ENCODE measurements at regions not wholly inside any gene's neighbourhood (a gene's known extent, or its start where the extent isn't known, plus 50 kb on each side); places are given as distances from the start of the nearest gene placed in this dataset.

DNA sequence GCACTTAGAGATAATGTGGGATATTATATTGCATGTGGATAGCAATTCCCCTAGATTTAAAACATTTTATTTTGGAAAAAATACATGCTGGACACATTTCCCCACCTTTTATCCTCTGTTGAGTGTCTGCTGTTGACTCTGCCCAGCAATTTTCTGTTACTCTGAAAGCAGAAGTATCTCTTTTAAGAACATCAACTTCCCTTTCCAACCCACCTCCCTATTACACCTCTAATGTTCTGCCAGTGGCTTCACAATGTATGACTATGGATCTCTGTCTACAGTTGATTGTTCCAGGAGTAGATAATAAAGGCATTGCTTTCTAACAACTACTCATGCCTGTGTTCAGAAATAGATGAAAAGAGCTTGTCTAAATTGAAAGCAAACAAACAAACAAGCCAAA is 754.8 kb upstream of the SLITRK6 start:
- no peak for ATAC-seq
- no peak for DNase-seq (ENCODE audit: low spot score)
- TF ChIP-seq, protein P1, sequence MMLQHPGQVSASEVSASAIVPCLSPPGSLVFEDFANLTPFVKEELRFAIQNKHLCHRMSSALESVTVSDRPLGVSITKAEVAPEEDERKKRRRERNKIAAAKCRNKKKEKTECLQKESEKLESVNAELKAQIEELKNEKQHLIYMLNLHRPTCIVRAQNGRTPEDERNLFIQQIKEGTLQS (CRISPR knock-in tag; conservative IDR thresholded peaks at IDR 0.05): no peak
- TF ChIP-seq, protein P2, sequence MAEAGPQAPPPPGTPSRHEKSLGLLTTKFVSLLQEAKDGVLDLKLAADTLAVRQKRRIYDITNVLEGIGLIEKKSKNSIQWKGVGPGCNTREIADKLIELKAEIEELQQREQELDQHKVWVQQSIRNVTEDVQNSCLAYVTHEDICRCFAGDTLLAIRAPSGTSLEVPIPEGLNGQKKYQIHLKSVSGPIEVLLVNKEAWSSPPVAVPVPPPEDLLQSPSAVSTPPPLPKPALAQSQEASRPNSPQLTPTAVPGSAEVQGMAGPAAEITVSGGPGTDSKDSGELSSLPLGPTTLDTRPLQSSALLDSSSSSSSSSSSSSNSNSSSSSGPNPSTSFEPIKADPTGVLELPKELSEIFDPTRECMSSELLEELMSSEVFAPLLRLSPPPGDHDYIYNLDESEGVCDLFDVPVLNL (CRISPR knock-in tag; IDR thresholded peaks at IDR 0.05; ENCODE audit: borderline replicate concordance, low read depth): no peak
- TF ChIP-seq ZNF317 (CRISPR knock-in tag; IDR thresholded peaks at IDR 0.05; ENCODE audit: borderline replicate concordance, low read depth) (no peak), ZNF138 (CRISPR knock-in tag; conservative IDR thresholded peaks at IDR 0.05) (no peak)
- TF ChIP-seq, protein P3, sequence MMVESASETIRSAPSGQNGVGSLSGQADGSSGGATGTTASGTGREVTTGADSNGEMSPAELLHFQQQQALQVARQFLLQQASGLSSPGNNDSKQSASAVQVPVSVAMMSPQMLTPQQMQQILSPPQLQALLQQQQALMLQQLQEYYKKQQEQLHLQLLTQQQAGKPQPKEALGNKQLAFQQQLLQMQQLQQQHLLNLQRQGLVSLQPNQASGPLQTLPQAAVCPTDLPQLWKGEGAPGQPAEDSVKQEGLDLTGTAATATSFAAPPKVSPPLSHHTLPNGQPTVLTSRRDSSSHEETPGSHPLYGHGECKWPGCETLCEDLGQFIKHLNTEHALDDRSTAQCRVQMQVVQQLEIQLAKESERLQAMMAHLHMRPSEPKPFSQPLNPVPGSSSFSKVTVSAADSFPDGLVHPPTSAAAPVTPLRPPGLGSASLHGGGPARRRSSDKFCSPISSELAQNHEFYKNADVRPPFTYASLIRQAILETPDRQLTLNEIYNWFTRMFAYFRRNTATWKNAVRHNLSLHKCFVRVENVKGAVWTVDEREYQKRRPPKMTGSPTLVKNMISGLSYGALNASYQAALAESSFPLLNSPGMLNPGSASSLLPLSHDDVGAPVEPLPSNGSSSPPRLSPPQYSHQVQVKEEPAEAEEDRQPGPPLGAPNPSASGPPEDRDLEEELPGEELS (CRISPR knock-in tag; IDR thresholded peaks at IDR 0.05): no peak
- CTCF ChIA-PET: interaction anchor here (0.7 kb wide), 1 partner anchor 537 kb away, joined by 3 read pairs; no protein-coding TSS in a partner anchor
- Mint-ChIP-seq H3K36me3 (0 out of 2 replicates have a peak, but pooled peaks cover 3% of the 10 kb centered on the region), H3K9me3 (peaks cover 19% of the 10 kb centered on the region), H3K4me1 (peaks cover 3% of the 10 kb centered on the region; the same call in 1 of the 2 replicates), H3K27me3 (ENCODE audit: low read depth) (no peaks in the 10 kb centered on the region), H3K27ac (no peak overlapping the region), H3K4me3 (no peak overlapping the region)
- POLR2A ChIA-PET: no interaction called here

DNA sequence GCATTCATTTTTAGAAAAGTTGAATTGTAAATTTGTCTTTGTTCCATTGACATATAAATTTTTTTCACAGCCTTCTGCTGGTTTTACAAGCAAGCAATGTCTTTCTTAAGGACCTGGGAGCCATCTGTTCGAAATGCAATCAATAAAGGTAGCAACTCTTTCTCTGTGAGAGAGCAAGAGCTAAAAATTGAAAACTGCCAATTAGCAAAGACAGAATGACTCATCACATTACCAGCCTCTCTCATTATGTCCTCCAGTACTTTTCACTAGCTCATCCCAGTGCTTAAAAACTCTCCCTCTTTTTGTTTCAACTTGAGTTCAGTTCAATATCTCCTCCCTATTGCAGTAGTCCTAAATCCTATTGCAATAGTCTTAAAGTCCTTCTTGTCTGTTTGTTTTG is 760.7 kb upstream of the SLITRK6 start:
- Mint-ChIP-seq H3K27ac (peak overlapping the region; percentile 50; the same call in 1 of the 2 replicates), H3K27me3 (ENCODE audit: low read depth) (no peaks in the 10 kb centered on the region), H3K9me3 (peaks cover 3% of the 10 kb centered on the region), H3K4me1 (peaks cover 8% of the 10 kb centered on the region), H3K4me3 (no peak overlapping the region), H3K36me3 (no peaks in the 10 kb centered on the region)
- no peak for TF ChIP-seq TEAD4 (CRISPR knock-in tag; IDR thresholded peaks at IDR 0.05)
- no peak for TF ChIP-seq JAZF1 (CRISPR knock-in tag; IDR thresholded peaks at IDR 0.05)
- no peak for TF ChIP-seq TCF7 (CRISPR knock-in tag; IDR thresholded peaks at IDR 0.05; ENCODE audit: low read depth)
- TF ChIP-seq ZNF121 (CRISPR knock-in tag; IDR thresholded peaks at IDR 0.05): no peak
- TF ChIP-seq TEAD1 (CRISPR knock-in tag; IDR thresholded peaks at IDR 0.05): no peak
- no peak for TF ChIP-seq ZNF232 (CRISPR knock-in tag; IDR thresholded peaks at IDR 0.05)
- TF ChIP-seq SOX15 (CRISPR knock-in tag; IDR thresholded peaks at IDR 0.05): no peak
- no peak for TF ChIP-seq GRHL2 (CRISPR knock-in tag; IDR thresholded peaks at IDR 0.05; ENCODE audit: insufficient replicate concordance, severe bottlenecking)
- TF ChIP-seq ELF4 (CRISPR knock-in tag; IDR thresholded peaks at IDR 0.05; ENCODE audit: low read depth): no peak
- TF ChIP-seq, protein P2 (CRISPR knock-in tag; IDR thresholded peaks at IDR 0.05; ENCODE audit: borderline replicate concordance, low read depth): no peak
- TF ChIP-seq ZNF317 (CRISPR knock-in tag; IDR thresholded peaks at IDR 0.05; ENCODE audit: borderline replicate concordance, low read depth): no peak
- no peak for TF ChIP-seq CBFB (CRISPR knock-in tag; IDR thresholded peaks at IDR 0.05; ENCODE audit: low read depth)
- ChIA-PET POLR2A (no interaction called here), CTCF (no interaction called here)
- DNase-seq (ENCODE audit: low spot score) (no peak), ATAC-seq (no peak)

DNA sequence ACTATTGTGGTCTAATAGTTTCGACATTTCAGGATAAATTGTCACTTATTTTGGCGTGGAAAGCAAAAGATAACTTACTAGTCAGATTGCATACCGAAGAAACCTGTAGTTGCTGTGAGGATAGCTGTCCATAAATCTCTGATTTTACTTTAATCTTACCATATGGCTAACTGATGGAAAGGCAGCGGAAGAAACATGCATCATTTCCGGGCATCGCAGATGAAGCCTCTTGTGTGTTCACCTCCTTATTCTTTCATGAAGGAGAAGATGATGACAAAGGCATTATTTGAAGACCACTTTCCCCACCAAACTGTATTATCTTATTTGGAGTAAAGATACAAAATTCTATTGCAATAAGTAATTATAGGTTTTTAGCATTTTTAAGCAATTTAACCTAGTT is 763.6 kb upstream of the SLITRK6 start:
- DNase-seq (ENCODE audit: low spot score): no peak
- Mint-ChIP-seq H3K36me3 (no peaks in the 10 kb centered on the region), H3K9me3 (peaks cover 3% of the 10 kb centered on the region), H3K27me3 (ENCODE audit: low read depth) (no peaks in the 10 kb centered on the region), H3K4me3 (no peak overlapping the region), H3K4me1 (peaks cover 8% of the 10 kb centered on the region), H3K27ac (no peak overlapping the region)
- ATAC-seq: no peak
- CTCF ChIA-PET: interaction anchor here (0.7 kb wide), 1 partner anchor 33 kb away, joined by 4 read pairs; no protein-coding TSS in a partner anchor
- POLR2A ChIA-PET: no interaction called here
- TF ChIP-seq, protein P4, sequence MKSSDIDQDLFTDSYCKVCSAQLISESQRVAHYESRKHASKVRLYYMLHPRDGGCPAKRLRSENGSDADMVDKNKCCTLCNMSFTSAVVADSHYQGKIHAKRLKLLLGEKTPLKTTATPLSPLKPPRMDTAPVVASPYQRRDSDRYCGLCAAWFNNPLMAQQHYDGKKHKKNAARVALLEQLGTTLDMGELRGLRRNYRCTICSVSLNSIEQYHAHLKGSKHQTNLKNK (CRISPR knock-in tag; IDR thresholded peaks at IDR 0.05): no peak
- TF ChIP-seq, protein P5, sequence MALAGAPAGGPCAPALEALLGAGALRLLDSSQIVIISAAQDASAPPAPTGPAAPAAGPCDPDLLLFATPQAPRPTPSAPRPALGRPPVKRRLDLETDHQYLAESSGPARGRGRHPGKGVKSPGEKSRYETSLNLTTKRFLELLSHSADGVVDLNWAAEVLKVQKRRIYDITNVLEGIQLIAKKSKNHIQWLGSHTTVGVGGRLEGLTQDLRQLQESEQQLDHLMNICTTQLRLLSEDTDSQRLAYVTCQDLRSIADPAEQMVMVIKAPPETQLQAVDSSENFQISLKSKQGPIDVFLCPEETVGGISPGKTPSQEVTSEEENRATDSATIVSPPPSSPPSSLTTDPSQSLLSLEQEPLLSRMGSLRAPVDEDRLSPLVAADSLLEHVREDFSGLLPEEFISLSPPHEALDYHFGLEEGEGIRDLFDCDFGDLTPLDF (CRISPR knock-in tag; IDR thresholded peaks at IDR 0.05): no peak
- TF ChIP-seq RORB (CRISPR knock-in tag; IDR thresholded peaks at IDR 0.05): no peak
- TF ChIP-seq, protein P6, sequence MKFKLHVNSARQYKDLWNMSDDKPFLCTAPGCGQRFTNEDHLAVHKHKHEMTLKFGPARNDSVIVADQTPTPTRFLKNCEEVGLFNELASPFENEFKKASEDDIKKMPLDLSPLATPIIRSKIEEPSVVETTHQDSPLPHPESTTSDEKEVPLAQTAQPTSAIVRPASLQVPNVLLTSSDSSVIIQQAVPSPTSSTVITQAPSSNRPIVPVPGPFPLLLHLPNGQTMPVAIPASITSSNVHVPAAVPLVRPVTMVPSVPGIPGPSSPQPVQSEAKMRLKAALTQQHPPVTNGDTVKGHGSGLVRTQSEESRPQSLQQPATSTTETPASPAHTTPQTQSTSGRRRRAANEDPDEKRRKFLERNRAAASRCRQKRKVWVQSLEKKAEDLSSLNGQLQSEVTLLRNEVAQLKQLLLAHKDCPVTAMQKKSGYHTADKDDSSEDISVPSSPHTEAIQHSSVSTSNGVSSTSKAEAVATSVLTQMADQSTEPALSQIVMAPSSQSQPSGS (CRISPR knock-in tag; IDR thresholded peaks at IDR 0.05; ENCODE audit: borderline replicate concordance, low read depth): no peak
- no peak for TF ChIP-seq ESRRA (CRISPR knock-in tag; IDR thresholded peaks at IDR 0.05; ENCODE audit: borderline replicate concordance)
- no peak for TF ChIP-seq KAT7 (CRISPR knock-in tag; IDR thresholded peaks at IDR 0.05; ENCODE audit: borderline replicate concordance)
- no peak for TF ChIP-seq SMAD3 (CRISPR knock-in tag; IDR thresholded peaks at IDR 0.05; ENCODE audit: borderline replicate concordance)
- TF ChIP-seq ZBTB21 (CRISPR knock-in tag; IDR thresholded peaks at IDR 0.05; ENCODE audit: borderline replicate concordance): no peak
- no peak for TF ChIP-seq NFYB (CRISPR knock-in tag; conservative IDR thresholded peaks at IDR 0.05; ENCODE audit: low read depth)
- no peak for TF ChIP-seq ZNF396 (CRISPR knock-in tag; IDR thresholded peaks at IDR 0.05; ENCODE audit: borderline replicate concordance)

Data from WTC11 (cell line).